ENCODE measurements at regions not wholly inside any gene's neighbourhood (a gene's known extent, or its start where the extent isn't known, plus 50 kb on each side); places are given as distances from the start of the nearest gene placed in this dataset.

- DNase-seq, result no peak
Observed at GRCh38 chr1:193676996-193677549, 490.7 kb upstream of the B3GALT2 start.

- no peak for DNase-seq
Observed at GRCh38 chr1:193674292-193674944, 488.0 kb upstream of the B3GALT2 start.

DNA sequence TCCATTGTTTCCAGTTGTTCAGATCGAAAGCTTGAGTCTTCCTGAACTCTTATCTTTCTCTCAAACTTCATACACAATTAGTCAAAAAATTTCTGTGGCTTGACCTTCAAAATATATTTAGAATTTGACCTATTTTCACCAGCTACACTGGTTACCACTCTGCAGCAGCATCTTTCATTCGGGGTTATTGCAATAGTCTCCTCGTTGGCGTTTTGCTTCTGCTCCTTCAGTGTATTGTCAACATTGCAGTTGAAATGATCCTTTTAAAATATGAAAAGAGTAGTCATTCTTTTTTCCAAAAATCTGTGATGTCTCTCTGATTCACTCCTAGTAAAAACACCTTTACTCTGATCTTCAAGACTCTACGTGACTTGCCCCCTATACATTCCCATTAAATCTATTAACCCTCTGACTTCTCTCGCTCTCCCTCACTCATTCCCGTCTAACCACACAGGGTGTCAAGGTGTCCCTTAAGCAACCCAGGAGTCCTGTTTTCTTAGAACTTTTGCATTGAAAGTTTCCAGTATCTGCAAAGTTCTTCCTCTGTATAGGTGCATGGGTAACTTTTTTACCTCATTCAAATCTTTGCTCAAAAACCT lies 480.2 kb upstream of the B3GALT2 start:
- no peak for DNase-seq

GRCh38 chr1:193663965-193664364 lies 477.6 kb upstream of the B3GALT2 start:
- no peak for DNase-seq

DNA sequence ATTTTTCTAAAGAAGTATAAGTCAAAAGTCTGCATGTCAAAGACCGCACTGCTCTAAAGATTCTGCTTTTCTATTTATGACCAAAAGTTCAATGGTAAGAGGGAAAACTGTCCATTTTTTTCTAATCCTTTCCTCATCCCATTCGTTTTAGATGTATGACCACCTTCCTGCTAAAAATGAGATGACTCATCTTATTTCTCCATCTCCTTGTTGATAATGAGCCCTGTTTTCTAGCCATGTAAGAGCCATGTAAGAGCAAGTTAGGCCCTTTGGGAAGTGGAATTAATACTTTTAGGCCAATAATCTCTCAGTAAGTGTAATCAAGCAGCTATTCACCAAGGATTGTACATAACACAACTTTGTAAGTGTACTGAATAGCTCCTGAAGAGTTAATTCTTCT lies 475.6 kb upstream of the B3GALT2 start:
- no peak for DNase-seq

DNA sequence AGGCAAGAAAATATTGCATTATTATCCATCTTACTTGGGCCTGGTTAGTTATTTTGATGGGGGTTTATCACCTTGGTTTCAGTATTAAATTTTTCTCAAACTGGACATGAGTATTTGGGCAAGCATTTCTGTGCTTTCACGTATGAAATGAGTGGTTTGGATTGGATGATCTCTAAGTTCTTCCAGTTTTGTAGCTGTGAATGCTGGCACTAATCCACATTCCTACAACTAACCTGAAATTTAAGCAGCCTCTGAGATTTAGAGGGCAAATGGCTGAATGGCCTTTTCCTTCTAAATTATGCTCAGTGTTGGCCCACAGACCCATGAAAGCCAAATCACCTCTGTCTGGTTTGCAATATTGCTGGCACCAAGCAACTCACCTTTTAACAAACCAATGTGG lies 475.0 kb upstream of the B3GALT2 start:
- DNase-seq, result no peak

- no peak for DNase-seq
Observed at GRCh38 chr1:193660428-193660827, 474.0 kb upstream of the B3GALT2 start.

- no peak for DNase-seq
Observed at GRCh38 chr1:193658691-193659090, 472.3 kb upstream of the B3GALT2 start.

DNA sequence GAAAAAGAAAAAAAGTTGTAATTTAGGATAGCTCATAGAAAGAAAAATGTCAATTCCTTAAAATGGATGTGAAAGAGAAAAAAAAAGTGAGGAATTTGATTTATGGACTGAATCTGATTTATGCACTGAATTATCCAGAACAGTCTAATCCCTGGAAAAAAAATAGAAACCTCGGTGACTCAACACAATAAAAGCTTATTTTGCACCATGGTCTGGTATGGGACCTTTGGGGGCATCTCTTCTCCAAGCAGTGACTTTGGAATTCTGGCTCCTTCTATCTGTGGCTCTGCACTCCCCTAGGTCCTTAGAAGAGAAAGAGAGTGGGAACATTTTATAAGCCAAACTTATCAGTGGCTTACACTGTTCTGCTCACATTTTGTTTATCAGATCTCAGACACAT lies 471.7 kb upstream of the B3GALT2 start:
- DNase-seq, result no peak

DNA sequence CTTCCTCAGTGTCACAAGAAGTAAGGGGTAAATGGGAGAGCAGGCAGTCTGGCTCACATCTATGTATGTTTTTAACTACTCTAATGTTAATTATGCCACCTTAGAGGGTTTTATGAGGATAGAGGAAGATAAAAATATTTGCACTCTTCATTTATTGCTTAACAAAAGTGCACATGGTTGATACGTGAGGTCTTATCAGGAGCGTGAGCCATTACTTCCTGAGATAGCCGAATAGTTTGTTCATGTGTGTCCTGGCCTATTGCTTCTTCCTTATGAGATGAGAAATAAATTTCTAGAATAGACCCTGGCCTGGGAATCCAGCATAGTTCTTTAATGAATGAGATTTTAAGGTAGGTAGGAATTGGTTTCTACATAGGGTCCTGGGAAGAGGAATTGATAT lies 471.1 kb upstream of the B3GALT2 start:
- DNase-seq, result no peak

GRCh38 chr1:193656841-193657240 lies 470.4 kb upstream of the B3GALT2 start:
- DNase-seq, result no peak

DNA sequence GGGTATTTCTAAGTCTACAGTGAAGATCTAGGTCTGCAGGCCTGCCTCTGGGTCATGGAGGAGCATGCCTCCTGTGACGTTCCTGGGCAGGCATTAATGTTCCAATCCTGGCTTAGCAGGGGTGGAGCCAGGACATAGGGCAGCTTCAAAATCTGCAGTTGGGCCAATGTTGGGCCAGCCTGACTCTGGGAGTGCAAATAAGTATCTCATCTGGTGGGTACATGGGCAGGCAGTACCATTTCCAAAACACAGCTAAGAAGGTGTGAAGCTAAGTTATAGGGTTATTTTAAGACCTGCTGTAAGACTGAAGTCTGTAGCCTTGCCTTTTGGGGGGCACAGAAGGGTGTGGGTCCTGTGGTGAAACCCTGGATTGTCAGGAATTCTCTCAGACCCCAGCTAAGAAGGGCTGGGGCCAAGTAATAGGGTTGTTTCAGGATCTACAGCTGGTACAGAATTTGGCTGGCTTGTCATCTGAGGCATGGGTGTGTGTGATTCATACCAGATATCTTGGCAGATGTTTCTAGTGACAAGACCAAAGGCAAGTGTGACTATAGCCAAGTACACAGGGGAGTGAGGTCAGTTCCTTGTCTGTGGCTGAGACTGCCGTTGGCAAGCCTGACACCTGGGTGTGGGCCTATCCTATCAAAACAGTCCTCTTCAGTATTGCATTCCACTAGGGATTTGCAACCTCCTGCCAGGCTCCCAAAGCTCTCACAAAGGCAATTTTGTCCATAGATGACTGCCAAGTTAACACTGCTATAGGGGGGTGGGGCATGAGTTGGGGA lies 468.7 kb upstream of the B3GALT2 start:
- no peak for DNase-seq

GRCh38 chr1:193649587-193649986 lies 463.2 kb upstream of the B3GALT2 start:
- DNase-seq, result no peak

GRCh38 chr1:193634876-193635275 lies 448.5 kb upstream of the B3GALT2 start:
- no peak for DNase-seq

GRCh38 chr1:193634470-193634869 lies 448.1 kb upstream of the B3GALT2 start:
- DNase-seq, result peak; percentile 50 to 60 (median 51)

GRCh38 chr1:193633991-193634390 lies 447.6 kb upstream of the B3GALT2 start:
- DNase-seq, result no peak

- DNase-seq, result no peak
Observed at GRCh38 chr1:193633093-193633492, 446.7 kb upstream of the B3GALT2 start.

- DNase-seq, result no peak
Observed at GRCh38 chr1:193631306-193631705, 444.9 kb upstream of the B3GALT2 start.

- DNase-seq, result peak; percentile 34 to 53 (median 45)
Observed at GRCh38 chr1:193629875-193630274, 443.5 kb upstream of the B3GALT2 start.

DNA sequence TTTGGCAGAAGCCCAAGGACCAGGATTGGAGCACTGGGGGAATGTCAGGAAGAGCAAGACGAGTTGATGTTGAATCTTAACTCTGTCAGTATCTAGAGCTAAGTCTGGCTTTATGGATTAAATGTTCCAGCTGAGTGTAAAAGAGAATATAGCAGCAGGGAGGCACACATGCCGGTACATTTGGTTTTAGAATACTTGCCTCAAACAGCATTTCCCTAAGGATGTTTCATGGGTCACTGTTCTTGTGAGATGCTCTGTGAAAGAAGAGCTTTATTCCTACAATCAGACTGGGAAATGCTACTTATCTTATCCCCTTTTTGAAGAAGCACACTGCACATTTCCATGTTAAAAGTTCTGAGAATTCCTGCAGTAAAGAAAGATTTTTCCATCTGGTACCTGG lies 440.3 kb upstream of the B3GALT2 start:
- DNase-seq, result no peak

GRCh38 chr1:193625255-193625654 lies 438.8 kb upstream of the B3GALT2 start:
- no peak for DNase-seq

DNA sequence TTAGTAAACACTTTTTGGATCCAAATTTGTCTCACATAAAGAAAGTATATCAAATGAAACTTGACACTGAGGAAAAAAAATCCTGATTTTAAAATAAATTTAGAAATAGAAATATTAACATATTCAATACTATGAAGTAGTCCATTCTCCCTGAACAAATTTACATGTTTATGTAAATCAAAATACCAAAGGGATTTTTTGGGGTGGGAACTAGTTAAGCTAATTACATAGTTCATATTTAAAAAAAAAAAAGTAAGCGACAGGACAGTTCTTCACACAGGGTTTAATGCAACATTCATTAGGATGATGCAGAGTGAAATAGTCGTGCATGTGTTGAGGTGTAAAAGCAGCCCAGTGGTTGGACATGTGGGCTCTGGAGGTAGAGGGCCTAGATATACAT lies 433.5 kb upstream of the B3GALT2 start:
- DNase-seq, result no peak

DNA sequence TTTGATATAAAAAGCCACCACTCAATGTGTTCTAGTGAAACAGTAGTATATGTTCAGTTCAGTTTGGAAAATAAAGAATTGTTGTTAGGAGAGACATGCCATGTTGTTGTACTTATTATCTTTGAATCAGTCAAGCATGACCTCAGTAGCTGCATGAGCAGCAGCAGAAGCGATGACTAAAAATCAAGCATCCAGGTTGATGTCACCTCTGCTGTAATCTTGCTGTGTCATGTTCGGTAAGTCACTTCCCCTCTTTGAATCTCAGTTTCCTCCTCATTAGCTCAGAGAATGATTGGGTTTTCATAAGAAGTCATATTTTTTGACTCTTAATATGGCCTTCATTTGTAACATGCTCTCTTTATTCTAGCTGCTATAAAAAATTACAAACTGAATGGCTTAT lies 428.4 kb upstream of the B3GALT2 start:
- DNase-seq, result peak in 2 of 3 donors; percentile 49 to 74

- DNase-seq, result no peak
Observed at GRCh38 chr1:193614275-193614674, 427.9 kb upstream of the B3GALT2 start.
